NCI-H82 treated with DMSO at 0.1 percent for 48 hours (cell line): ENCODE measurements at regions not wholly inside any gene's neighbourhood (a gene's known extent, or its start where the extent isn't known, plus 50 kb on each side); places are given as distances from the start of the nearest gene placed in this dataset.

ENCODE experiments used
- DNase-seq: peaks from one replicate; lab custom pipeline; 2025; ENCODE audit not compliant: unreplicated experiment; lab: John Stamatoyannopoulos, UW

DNA sequence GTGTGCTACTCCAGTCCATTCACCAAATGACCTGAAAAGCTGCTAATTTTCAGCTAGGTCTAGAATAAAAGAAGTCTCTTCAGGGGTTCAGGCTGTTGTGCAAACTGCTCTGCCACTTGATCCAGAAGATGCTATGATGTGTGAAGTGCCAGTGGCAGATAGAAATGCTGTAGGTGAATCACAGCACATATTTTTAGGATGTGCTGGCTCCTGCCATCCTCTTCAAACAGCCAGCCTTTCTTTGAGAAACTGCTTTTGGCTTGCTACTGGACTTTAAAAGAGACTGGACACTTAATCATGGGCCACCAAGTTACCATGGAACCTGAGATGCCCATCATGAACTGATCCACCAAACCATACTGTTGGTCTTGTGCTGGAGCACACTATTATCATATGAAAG is 322.1 kb downstream of the EN1 start:
- no peak for DNase-seq

DNA sequence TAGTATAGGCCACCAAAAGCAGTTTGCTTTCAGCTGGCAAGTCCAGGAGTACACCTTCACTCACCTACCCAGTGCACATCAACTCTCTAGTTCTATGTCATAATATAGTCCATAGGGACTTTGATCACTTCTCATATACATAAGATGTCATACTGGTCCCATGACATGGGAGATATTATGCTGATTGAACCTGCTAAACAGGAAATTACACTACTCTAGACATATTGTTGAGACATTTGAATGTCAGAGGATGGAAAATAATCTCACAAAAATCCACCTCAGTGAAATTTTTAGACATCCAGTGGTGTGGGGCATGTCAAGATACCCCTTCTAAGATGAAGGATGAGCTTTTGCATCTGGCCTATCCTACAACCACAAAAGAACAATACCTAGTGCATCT is 322.5 kb downstream of the EN1 start:
- DNase-seq, result no peak

DNA sequence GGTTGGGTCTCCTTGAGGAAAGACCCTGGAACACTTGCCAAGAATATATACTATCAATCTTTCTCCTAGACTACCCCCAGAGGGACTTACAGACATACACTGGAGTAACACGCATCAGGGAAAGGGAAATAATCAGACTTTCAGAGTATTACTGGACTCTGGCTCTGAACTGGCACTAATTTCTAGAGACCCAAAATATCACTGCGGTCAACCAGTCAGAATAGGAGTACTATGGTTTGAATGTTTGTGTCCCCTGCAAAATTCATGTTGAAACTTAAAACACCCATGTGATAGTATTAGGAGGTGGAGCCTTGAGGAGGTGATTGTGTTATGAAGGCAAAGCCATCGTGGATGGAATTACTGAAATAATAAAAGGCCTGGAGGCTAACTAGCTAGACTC is 323.7 kb downstream of the EN1 start:
- DNase-seq, result no peak

DNA sequence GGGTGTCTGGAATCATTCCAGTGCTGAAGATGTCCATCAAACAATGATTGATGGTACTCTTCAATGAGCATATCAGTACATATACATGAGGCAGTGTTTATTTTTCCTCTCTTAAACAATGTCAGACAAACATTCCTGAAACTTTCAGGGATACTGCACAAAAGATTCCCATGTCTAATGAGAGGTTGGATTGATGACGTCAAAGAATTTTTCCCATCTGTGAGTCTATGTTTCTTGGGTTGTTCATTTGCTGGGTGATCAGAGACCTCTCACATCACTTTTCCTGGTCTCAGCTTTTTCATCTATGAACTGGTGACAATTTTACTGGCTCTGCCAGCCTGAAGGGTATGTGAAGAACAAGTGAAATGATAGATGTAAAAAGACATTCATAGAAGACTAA is 325.5 kb downstream of the EN1 start:
- DNase-seq, result no peak

DNA sequence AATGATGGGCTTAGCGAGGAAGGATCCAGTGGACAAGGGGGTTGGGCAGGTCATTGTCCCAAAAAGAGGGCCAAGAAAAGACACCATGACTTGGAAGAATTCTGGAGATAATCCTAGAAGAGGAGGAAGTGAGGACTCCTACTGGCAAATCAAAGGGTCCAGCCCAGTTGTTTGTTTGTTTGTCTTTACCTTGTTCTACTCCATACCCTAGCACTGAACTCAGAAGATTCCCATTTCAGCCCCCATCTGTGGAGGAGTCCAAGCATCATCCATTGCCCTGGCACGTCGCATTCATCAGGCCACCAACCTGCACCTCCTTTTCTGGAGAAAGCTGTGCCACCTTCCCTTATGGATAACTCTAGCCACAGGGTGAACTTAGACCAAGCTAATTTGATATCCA is 326.2 kb downstream of the EN1 start:
- DNase-seq, result no peak

DNA sequence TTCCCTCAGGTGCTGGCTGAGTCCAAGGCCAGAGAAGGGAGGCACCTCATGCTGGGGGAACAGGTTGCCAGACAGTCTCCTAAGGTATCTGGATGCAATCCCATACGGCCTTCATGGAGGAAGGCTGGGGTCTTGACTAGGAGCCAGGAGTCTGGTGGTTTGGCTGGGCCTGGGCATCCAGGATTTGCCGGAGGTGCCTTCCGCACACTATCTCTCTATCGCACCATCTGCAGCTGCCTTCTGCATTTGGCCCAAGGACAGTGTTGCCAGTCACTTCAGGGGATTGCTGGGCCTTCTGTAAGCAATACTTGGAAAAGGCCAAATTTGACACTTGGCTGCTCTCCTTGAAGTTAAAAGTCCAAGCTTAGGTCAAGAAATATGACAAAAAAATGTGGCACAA is 327.2 kb downstream of the EN1 start:
- no peak for DNase-seq

DNA sequence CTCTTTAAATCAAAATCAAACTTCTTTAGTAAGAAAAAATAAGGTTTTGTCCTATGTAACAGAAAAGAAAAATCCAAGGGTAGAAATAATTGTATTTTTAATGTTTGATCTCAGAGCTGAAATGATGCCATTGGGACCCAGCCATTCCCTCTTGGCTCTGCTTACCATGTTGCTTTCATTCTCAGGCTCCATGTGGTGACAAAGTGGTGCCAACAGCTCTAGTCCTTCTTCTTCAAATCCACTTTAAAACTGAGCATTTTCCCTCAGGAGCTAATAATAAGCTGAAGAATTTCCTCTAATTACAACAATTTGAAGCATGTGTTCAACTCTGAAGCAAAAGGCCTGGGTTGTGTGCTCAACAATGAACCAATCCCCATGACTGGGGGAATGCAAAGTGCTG is 327.9 kb downstream of the EN1 start:
- DNase-seq, result no peak

DNA sequence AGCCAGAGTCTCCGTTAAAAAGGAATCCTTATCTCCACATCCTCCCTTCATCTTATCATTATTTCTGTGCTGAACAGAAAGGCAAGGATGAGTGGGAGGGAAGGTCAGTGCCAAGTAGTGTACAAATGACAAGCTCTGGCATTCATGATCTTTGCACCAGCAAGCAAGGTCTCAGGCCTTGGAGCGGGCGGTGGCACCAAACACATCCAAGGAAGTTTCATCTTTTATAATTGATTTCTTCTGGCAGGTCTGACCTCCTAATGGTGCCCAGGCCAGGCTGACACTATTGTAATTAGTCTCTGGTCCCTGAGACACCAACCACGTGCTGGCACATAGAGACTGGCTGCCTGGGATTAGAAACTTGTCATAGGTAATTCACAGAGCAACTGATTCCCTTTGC is 336.6 kb downstream of the EN1 start:
- no peak for DNase-seq

DNA sequence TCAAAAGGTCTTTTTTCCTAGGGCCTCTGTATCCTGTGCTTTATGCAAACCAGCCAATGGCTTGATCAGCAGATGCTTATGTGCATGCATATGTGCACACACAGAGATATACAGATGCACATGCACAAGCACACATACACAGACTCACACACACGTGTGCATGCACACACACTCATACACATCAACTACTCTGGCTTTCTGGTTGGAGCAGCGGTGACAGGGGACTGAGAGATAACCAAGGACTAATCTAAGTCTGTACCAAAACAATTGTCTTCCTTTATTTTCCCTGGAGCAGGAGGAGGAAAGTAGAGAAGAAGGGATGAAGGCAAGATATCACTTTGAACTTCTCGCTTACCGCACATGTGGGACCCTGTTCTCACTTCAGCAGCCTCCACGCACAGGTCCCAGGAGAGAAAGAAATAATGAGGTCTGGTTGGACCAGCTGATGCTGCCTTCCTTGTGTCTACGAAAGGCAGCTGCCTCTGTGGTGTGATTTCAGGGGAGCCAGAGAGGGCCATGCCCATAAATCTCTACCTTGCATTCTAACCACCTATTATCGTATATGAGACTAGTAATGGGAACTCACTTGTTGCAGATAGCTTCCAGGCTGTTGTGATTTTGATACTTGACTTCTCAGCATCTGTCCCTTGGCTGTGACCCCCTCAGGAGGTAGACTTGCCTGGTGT is 338.0 kb downstream of the EN1 start:
- no peak for DNase-seq

DNA sequence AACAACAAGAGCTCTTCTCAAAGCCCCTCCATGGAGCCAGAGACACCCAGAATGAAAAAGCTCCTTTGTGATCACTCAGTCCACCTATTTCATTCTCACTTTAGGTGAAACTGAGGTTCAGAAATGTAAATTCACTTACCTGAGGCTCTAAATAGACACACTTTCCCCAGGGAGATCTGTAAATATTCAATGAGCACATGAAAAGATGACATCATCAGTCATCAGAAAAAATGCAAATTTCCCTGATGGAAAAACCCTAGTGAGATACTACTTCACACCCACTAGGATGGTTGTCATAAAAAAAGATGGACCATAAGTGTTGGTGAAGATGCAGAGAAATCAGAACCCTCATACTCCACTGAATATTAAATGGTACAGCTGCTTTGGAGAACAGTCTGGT is 339.2 kb downstream of the EN1 start:
- no peak for DNase-seq

DNA sequence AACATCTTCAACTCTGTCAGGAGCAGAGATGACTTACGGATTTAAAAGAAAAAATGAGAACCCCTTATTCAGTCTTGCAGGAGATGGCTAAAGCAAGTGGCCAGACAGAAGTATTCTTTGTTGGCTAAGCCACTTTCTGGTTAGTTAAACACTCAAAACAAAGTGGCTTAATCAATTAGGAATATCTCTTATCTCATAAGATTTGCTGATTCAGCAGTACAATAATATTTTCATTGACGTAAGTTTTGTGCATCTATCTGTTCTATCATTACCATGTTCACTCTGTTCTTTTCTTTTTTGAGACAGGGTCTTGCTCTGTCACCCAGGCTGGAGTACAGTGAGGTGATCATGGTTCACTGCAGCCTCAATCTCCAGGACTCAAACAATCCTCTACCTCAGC is 342.0 kb downstream of the EN1 start:
- no peak for DNase-seq

DNA sequence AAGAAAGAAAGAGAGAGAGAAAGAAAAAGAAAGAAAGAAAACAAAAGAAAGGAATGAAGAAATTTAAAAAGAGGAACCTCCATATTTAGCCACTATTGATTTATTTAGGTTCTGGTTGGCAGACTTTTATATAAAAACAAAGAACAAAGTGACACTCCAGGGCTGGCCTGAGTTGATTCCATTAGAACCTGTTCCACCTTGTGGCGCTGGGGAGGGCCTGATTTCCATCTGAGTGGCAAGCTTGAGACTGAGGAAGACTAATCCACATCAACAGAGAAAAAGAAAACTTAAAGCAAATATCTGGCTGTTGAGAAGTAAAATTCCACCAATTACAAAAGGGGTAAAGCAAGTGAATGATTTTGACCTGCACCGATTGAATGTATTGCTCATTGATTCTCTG is 345.3 kb downstream of the EN1 start:
- DNase-seq, result no peak

DNA sequence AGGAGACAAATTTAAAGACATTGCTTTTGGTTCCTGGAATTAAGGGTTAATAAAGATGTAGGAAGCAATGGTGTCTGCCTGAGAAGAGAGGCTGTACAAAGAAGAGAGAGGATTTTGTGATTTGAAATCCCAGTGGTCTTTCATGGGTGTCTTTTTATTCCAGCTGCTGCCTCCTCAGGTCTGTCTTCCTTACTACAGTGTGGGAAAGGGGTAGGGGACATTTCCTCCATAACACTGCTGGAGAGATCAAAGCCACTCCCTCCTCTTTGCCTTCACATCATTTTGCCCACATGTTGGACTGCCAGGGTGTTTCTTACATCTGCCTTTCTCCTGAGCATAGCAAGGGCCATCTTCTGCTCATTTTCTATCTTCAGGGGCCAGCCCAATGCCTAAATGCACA is 348.5 kb downstream of the EN1 start:
- no peak for DNase-seq

DNA sequence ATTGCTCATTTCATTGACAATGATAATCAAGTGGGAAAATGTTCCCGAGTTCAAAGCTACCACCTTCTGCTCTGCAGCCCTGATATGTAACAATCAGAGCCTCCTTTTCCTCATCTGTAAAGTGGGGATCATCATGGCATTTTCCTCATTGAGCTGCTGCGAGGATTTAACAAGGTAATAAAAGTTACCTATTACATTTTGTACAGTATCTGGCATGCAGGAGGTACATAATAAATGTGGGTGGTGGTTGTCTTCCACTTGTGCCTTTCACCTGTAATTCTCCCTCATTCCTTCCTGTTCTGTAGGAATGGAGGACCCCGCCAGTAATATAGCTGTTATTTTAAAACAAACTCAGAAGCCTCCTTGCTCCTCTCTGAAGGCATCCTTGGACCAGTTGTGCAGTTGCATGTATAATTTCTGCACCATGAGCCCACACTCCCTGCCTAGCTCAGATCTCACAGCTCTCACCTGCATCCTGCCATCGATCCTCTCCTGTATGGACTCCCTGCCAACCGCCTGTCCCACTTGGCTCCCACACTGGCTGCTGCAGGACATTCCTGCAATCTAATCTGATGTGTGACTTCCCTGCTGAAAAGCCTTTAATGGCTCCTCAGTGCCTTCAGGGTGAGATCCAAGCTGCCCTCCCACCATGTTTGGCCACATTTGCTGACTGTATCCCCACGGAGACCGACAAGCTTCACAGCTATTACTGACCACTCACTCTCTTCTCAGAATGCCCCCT is 350.4 kb downstream of the EN1 start:
- DNase-seq, result no peak

DNA sequence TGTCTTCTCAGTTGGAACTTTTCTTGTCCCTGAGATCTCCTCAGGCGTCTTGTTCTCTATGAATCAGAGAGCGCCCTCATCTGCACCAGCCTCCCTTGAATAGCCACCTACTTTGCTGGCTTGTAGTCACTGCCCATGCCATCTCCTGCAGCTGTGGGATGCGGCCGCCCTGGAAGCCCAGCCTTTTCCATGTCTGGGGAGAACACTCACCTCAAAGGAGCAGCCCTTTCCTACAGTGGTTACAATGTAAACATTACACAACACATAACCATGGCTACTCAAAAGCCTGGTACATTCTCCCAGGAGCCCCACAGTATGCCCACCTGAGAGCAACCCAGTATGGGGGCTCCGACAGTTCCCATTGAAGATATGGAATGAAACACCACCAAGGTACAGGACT is 351.0 kb downstream of the EN1 start:
- DNase-seq, result no peak

DNA sequence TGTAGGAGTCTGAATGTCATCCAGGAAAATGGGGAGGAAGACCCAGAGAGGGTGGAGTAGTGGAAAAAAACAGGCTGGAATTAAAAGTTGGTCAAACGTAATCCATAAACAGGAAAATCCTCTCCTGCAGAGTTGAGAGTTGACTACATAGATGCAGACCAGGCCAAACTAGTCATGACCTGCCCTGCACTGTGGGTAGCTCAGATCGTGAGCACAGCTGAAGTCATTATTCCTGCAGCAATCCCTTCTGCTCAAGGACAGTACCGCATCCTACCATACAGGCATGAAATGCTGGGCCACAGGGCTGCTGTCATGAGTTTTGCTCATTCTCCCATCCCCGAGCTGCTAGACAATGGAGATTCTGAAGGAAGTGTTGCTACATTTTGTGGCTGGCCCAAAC is 352.2 kb downstream of the EN1 start:
- no peak for DNase-seq

DNA sequence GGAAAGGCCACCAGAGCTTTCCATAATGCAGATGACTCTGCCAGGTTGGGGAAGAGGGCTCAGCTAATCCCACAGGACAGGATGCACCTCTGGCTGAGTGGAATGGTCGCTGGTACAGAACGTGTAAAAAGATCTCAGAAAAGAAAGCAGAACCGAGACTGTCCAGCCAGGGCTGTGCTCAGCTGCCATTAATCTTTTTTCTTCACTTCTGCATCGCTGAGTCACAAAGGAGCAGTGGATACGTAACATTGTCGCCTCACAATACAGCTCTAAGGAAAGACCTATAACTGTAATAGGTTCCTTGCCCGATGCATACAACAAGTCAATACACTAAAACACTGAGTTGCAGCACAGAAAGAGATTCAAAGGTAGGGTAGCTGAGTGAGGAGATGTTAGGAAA is 354.2 kb downstream of the EN1 start:
- no peak for DNase-seq

DNA sequence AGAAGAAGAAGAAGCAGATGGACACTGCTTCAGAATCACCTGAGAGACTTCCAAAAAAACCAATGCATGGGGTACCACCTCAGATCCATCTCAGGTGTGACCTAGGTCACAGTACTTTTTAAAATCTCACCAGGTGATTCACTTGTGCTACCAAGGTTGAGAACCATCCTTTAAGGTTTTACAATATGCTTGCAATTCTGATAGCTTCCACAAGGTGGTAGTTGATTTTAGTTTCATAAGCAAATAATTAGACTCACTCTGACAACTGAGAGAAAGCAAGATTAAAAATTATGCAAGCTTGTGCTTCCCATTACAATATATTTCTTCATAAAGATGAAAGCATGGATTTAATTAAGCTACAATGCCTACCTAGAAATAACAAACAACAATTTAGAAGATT is 355.1 kb downstream of the EN1 start:
- no peak for DNase-seq

DNA sequence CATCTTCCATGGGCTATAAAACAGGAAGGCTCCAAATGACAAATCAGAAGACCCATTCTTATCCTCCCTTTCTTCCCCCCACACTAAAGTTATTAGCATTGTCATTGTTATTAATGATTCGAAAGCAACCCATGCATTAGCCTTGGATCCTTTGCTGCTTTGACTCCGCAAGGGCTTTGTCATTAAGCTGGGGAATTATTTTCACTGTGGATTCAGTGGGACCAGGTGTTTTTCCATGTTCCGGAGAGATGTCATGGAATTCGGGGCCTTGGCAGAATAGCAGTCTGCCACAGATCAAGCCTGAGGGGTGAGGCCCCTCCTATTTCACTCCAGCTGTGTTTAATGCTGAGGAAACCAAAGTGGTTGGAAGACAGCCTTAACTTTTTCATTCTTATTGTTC is 357.1 kb downstream of the EN1 start:
- no peak for DNase-seq

DNA sequence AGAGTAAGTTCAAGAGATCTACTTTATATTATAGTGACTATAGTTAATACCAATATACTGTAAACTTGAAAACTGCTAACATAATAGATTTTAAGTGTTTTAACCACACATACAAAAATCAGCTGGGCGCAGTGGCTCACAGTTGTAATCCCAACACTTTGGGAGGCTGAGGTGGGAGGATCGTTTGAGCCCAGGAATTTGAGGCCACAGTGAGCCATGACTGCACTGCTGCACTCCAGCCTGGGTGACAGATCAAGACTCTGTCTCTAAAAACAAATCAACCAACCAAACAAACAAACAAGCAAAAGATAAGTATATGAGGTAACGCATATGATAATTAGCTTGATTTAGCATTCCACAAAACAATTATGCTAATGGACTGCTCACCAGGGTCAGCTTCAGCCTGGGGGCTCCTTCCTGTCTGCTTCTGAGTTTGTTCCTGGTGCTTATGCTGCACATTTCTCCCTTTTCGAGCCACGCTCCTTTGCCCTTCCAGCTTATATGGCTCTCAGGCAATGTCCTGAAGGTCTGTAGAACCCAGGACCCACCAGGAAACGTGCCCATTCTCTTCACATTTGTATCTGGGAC is 357.6 kb downstream of the EN1 start:
- DNase-seq, result no peak

DNA sequence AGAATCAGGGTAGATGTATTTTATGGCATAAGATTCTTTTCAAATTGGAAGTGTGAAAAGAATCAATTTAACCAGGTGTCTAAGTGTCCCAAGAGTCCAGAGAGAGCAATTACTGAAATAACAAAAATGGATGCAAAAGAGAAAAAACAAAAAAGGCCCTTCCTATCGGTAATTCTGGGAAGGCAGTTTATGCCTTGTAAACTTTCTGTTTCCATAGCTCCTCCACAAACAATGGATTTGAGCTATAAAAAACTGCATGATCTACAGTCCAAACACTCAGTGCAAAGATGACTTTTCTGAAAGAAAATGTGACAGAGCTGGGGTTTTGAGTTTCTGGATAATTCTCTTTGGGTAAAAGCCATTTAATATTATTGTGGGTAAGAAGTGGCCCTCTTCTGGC is 366.1 kb downstream of the EN1 start:
- no peak for DNase-seq

DNA sequence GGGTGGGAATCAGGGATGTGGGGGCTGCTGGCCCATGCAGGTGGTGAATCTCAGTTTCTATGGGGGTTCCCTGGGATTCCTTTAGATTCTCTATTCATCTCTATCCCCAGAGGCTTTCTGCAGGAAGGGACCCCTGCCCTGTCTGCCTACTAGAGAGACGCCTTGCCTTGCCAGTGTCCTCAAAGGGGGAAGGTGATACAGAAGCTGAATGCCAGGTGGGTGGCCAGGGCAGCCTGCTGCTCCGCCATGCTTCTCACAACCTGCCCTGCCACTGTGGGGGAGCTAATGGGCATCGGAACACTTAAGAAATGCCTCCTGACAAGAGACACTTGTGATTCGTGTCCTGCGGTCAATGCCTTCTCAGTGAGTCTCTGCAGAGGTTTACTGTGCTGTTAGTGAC is 368.4 kb downstream of the EN1 start:
- no peak for DNase-seq
